GM23338 (cell line): ENCODE measurements at regions not wholly inside any gene's neighbourhood (a gene's known extent, or its start where the extent isn't known, plus 50 kb on each side); places are given as distances from the start of the nearest gene placed in this dataset.

Experiments
- ATAC-seq: fragments of 200-7000 bp; cut with Tn5 transposase; 3 replicates; pipeline ENCODE4 v1.9.1; 2020
- DNase-seq: peaks from one replicate; pipeline ENCODE4 v3.0.0-alpha.2; 2015; ENCODE audit warnings: low spot score
- H2AFZ ChIP-seq: fragments of 200-600 bp; sonication (generic); 2 replicates; pipeline ENCODE4 v1.8.0; 2016; ENCODE audit warnings: antibody characterized with exemption, mild to moderate bottlenecking, moderate library complexity
- H3F3A ChIP-seq: fragments of 200-600 bp; sonication (generic); replicated peaks from 2 replicates; pipeline ENCODE4 v1.8.0; 2017; ENCODE audit warnings: antibody characterized with exemption, mixed run types, low read depth
- H3K27ac ChIP-seq: fragments of 200-600 bp; sonication (generic); 2 replicates; pipeline ENCODE4 v1.6.1; 2016; ENCODE audit warnings: low read depth
- H3K27me3 ChIP-seq: fragments of 200-600 bp; sonication (generic); 2 replicates; pipeline ENCODE4 v1.8.0; 2016; ENCODE audit warnings: mild to moderate bottlenecking, mixed run types, moderate library complexity; ENCODE audit not compliant: insufficient read depth
- H3K36me3 ChIP-seq: fragments of 200-600 bp; sonication (generic); 2 replicates; pipeline ENCODE4 v1.8.0; 2016; ENCODE audit warnings: mild to moderate bottlenecking; ENCODE audit not compliant: insufficient read depth
- H3K4me1 ChIP-seq: fragments of 200-600 bp; sonication (generic); 2 replicates; pipeline ENCODE4 v1.8.0; 2016; ENCODE audit warnings: mild to moderate bottlenecking, moderate library complexity; ENCODE audit not compliant: insufficient read depth
- H3K4me2 ChIP-seq: fragments of 200-600 bp; sonication (generic); 2 replicates; pipeline ENCODE4 v1.7.1; 2017; ENCODE audit warnings: mixed run types
- H3K4me3 ChIP-seq: fragments of 200-600 bp; sonication (generic); 2 replicates; pipeline ENCODE4 v1.6.1; 2016; ENCODE audit warnings: mixed run types
- H3K79me2 ChIP-seq: fragments of 200-600 bp; sonication (generic); replicated peaks from 2 replicates; pipeline ENCODE4 v1.8.0; 2017; ENCODE audit warnings: mild to moderate bottlenecking; ENCODE audit not compliant: insufficient read depth
- H3K9me2 ChIP-seq: fragments of 200-600 bp; sonication (generic); 2 replicates; pipeline ENCODE4 v1.8.0; 2017; ENCODE audit not compliant: insufficient read depth
- H4K20me1 ChIP-seq: fragments of 200-600 bp; sonication (generic); replicated peaks from 2 replicates; pipeline ENCODE4 v1.8.0; 2017; ENCODE audit warnings: mild to moderate bottlenecking; ENCODE audit not compliant: insufficient read depth
- H3K27ac Mint-ChIP-seq: 2 replicates; pipeline ENCODE4 v1.8.0; 2020; ENCODE audit warnings: inconsistent platforms, mild to moderate bottlenecking, moderate library complexity, mixed read lengths
- H3K27me3 Mint-ChIP-seq: 3 replicates; pipeline ENCODE4 v1.8.0; 2022; ENCODE audit warnings: low read depth, mild to moderate bottlenecking, moderate library complexity, mixed read lengths, inconsistent platforms; ENCODE audit not compliant: insufficient read depth, poor library complexity
- H3K36me3 Mint-ChIP-seq: 3 replicates; pipeline ENCODE4 v1.8.0; 2021; ENCODE audit warnings: low read depth, mild to moderate bottlenecking, inconsistent platforms, moderate library complexity, mixed read lengths
- H3K4me1 Mint-ChIP-seq: 3 replicates; pipeline ENCODE4 v1.8.0; 2020; ENCODE audit warnings: mild to moderate bottlenecking, inconsistent platforms, mixed read lengths
- H3K4me3 Mint-ChIP-seq: 3 replicates; pipeline ENCODE4 v1.8.0; 2021; ENCODE audit warnings: moderate library complexity, mild to moderate bottlenecking, inconsistent platforms, mixed read lengths
- H3K9me3 Mint-ChIP-seq: 3 replicates; pipeline ENCODE4 v1.8.0; 2020; ENCODE audit warnings: moderate library complexity, mild to moderate bottlenecking, inconsistent platforms, mixed read lengths
- CREB1 ChIP-seq: fragments of 250-450 bp; sonication (Bioruptor Pico); IDR thresholded peaks from 2 replicates; pipeline ENCODE4 v1.5.0; 2020; ENCODE audit warnings: low read depth, mild to moderate bottlenecking, moderate library complexity
- JUNB ChIP-seq: IDR thresholded peaks from one replicate; pipeline ENCODE4 v1.6.1; 2016; ENCODE audit warnings: antibody characterized with exemption; ENCODE audit not compliant: unreplicated experiment
- NANOG ChIP-seq: IDR thresholded peaks from 2 replicates; pipeline ENCODE4 v1.6.1; 2016; ENCODE audit warnings: antibody characterized with exemption, borderline replicate concordance
- POLR2AphosphoS5 ChIP-seq: IDR thresholded peaks from 2 replicates; pipeline ENCODE4 v1.6.1; 2016; ENCODE audit warnings: antibody characterized with exemption, low read depth
- ZNF114 ChIP-seq: fragments of 250-450 bp; sonication (Bioruptor Pico); IDR thresholded peaks from 2 replicates; pipeline ENCODE4 v1.5.0; 2020; ENCODE audit warnings: mild to moderate bottlenecking, moderate library complexity
- TF ChIP-seq, protein P1 (sequence below): IDR thresholded peaks from one replicate; pipeline ENCODE4 v1.6.1; 2018; ENCODE audit warnings: antibody characterized with exemption; ENCODE audit not compliant: unreplicated experiment

DNA sequence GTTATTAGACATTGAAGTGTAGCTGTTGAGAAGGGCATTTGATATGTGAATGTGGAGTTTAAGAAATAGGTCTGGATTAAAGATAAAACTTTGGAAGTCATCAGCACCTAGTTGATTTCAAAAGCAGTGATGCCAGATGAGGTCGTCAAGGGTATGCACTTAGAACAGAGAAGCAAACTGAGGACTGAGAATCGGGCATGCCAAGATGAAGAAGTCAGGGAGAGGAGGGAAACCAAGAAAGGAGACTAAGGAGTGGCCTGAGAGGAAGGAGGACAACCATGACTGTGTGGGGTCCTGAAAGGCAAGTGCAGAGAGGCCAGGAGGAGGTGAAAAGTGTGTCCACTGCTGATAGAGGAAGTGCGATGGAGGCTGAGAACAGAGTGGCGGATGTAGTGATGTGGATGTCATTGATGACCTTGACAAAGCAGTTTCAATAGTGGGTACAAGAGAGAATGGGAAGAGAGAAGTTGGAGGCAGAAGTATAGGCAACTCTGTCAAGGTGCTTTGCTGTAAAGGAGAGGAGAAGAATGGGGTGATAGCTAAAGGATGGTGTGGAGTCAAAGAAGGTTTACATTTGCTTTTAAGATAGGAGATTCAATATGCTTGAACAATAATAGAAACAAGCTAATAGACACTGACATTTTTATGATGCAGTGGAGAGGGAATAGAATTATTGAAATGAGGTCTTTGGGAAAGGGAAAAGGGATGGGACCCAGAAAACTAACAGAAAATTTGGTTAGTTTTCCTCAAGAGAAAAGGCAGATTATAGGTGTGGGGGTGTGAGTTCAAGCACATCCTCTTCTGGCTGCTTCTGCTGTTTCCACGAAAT lies 139.7 kb upstream of the TMEM170B start:
- no peaks in the 10 kb centered on the region for H3K27me3 ChIP-seq
- no peaks in the 10 kb centered on the region for H4K20me1 ChIP-seq
- Mint-ChIP-seq H3K9me3 (no peaks in the 10 kb centered on the region), H3K27me3 (peaks cover 3% of the 10 kb centered on the region), H3K27ac (no peak overlapping the region), H3K36me3 (no peaks in the 10 kb centered on the region), H3K4me3 (no peak overlapping the region), H3K4me1 (no peaks in the 10 kb centered on the region)
- no peaks in the 10 kb centered on the region for H3K36me3 ChIP-seq
- DNase-seq (no peak), ATAC-seq (no peak)
- TF ChIP-seq CREB1 (CRISPR knock-in tag) (no peak), POLR2AphosphoS5 (no peak)
- H3K4me3 ChIP-seq, result no peak overlapping the region
- no peaks in the 10 kb centered on the region for H3K79me2 ChIP-seq
- peak overlapping the region; percentile 14; the same call in 1 of the 2 replicates for H2AFZ ChIP-seq
- no peak overlapping the region for H3K4me2 ChIP-seq
- H3F3A ChIP-seq, result no peaks in the 10 kb centered on the region
- no peaks in the 10 kb centered on the region for H3K4me1 ChIP-seq
- 0 out of 2 replicates have a peak, but pooled peaks cover 4% of the 10 kb centered on the region for H3K9me2 ChIP-seq
- no peak overlapping the region for H3K27ac ChIP-seq

DNA sequence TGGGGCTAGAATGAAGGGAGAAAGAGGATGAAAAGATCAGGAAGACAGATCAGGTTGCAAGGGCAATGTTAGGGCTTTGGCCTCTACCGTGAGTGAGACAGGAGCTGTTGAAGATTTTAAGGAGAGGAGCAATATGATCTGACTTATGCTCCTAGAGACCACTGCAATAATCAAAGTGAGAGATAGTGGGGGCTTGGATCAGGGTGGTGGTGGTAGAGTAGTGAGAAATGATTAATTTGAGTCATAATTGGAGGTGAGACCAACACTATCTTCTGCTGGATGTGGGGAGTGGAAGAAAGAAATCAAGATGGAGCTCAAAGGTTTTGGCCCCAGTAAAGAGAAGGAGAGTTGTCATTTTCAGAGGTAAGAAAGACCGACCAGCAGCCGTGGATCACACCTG lies 140.7 kb upstream of the TMEM170B start:
- Mint-ChIP-seq H3K36me3 (no peaks in the 10 kb centered on the region), H3K27me3 (peaks cover 3% of the 10 kb centered on the region), H3K9me3 (peaks cover 3% of the 10 kb centered on the region; the same call in 2 of the 3 replicates), H3K4me1 (no peaks in the 10 kb centered on the region), H3K27ac (no peak overlapping the region), H3K4me3 (no peak overlapping the region)
- Histone ChIP-seq H3K79me2 (no peaks in the 10 kb centered on the region), H3K4me3 (no peak overlapping the region), H3K4me1 (no peaks in the 10 kb centered on the region), H4K20me1 (no peaks in the 10 kb centered on the region), H3K27ac (no peak overlapping the region), H3F3A (no peaks in the 10 kb centered on the region), H3K36me3 (no peaks in the 10 kb centered on the region), H3K4me2 (no peak overlapping the region), H3K27me3 (no peaks in the 10 kb centered on the region), H2AFZ (no peak overlapping the region), H3K9me2 (peaks cover 8% of the 10 kb centered on the region; the same call in 1 of the 2 replicates)
- no peak for ATAC-seq
- no peak for TF ChIP-seq JUNB
- DNase-seq, result no peak

DNA sequence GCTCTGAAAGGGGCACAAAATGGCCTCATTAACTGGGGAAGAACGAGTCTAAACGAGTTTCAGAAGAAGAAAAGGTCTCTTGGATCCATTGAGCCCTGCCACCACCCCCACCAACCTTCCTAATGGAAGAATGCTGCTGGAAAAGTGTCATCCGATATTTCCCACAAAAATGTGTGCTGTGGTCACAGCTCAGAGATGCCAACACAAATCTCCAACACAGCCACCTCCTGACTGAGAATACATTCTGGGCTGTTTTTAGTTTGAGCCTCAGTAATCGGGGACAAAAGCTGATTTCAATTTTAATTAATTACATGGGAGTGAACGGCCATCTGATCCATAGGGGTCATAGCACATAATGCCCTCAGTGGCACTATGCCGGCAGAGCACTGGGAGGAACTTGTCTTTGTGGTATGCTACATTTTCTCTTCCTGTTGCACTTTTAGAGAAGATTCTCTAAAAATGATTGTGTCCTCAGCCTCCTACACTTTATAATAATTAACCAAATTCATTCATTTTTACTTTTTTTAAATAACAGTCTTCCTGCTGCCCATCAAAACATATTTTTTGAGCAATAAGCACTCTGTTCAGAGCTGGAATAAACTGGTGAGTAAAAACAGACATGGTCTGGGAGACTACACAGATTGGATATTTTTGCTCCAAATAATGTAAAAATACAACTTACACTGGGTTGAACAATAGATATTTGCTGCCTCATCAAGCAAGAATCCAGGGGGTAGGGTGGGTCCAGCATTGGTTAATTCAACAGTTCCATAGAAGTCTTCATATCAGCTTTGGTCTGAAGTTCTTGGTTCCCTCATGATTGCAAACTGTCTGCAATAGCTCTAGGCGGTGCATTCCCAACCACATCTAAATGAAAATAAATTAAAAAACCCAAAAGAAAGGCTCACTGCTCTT lies 143.6 kb upstream of the TMEM170B start:
- Mint-ChIP-seq H3K4me1 (no peaks in the 10 kb centered on the region), H3K4me3 (no peak overlapping the region), H3K27ac (no peak overlapping the region), H3K9me3 (peaks cover 3% of the 10 kb centered on the region; the same call in 2 of the 3 replicates), H3K36me3 (no peaks in the 10 kb centered on the region), H3K27me3 (peaks cover 3% of the 10 kb centered on the region)
- no peak for ATAC-seq
- no peaks in the 10 kb centered on the region for H3K4me1 ChIP-seq
- no peaks in the 10 kb centered on the region for H3K27me3 ChIP-seq
- no peak overlapping the region for H3K4me2 ChIP-seq
- DNase-seq, result no peak
- no peaks in the 10 kb centered on the region for H3F3A ChIP-seq
- no peak overlapping the region for H2AFZ ChIP-seq
- no peaks in the 10 kb centered on the region for H3K36me3 ChIP-seq
- TF ChIP-seq JUNB, result no peak
- TF ChIP-seq NANOG, result no peak
- no peak for TF ChIP-seq ZNF114 (CRISPR knock-in tag)
- no peak for TF ChIP-seq CREB1 (CRISPR knock-in tag)
- TF ChIP-seq, protein P1, sequence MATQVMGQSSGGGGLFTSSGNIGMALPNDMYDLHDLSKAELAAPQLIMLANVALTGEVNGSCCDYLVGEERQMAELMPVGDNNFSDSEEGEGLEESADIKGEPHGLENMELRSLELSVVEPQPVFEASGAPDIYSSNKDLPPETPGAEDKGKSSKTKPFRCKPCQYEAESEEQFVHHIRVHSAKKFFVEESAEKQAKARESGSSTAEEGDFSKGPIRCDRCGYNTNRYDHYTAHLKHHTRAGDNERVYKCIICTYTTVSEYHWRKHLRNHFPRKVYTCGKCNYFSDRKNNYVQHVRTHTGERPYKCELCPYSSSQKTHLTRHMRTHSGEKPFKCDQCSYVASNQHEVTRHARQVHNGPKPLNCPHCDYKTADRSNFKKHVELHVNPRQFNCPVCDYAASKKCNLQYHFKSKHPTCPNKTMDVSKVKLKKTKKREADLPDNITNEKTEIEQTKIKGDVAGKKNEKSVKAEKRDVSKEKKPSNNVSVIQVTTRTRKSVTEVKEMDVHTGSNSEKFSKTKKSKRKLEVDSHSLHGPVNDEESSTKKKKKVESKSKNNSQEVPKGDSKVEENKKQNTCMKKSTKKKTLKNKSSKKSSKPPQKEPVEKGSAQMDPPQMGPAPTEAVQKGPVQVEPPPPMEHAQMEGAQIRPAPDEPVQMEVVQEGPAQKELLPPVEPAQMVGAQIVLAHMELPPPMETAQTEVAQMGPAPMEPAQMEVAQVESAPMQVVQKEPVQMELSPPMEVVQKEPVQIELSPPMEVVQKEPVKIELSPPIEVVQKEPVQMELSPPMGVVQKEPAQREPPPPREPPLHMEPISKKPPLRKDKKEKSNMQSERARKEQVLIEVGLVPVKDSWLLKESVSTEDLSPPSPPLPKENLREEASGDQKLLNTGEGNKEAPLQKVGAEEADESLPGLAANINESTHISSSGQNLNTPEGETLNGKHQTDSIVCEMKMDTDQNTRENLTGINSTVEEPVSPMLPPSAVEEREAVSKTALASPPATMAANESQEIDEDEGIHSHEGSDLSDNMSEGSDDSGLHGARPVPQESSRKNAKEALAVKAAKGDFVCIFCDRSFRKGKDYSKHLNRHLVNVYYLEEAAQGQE, result no peak
- H3K4me3 ChIP-seq, result no peak overlapping the region
- no peak overlapping the region for H3K27ac ChIP-seq
- H3K9me2 ChIP-seq, result peaks cover 11% of the 10 kb centered on the region; the same call in 1 of the 2 replicates
- no peaks in the 10 kb centered on the region for H3K79me2 ChIP-seq
- no peaks in the 10 kb centered on the region for H4K20me1 ChIP-seq
